Heart right ventricle (tissue), 16 donors: ENCODE measurements at regions not wholly inside any gene's neighbourhood (a gene's known extent, or its start where the extent isn't known, plus 50 kb on each side); places are given as distances from the start of the nearest gene placed in this dataset.

ENCODE experiments used
- ATAC-seq, 8 donors: fragments of 200-7000 bp; cut with Tn5 transposase; one replicate each; pipeline ENCODE4 v1.9.1; 2020; ENCODE audit warnings: mild to moderate bottlenecking in 8 of 8, moderate library complexity in 8 of 8, moderate number of reproducible peaks in 1 of 8
- DNase-seq, 2 donors: peaks; one replicate each; pipeline ENCODE4 v3.0.0-alpha.2; 2020
- H3K27ac ChIP-seq, 10 donors: fragments of 200-600 bp; sonication (generic) in 2 of 10; one replicate each; pipeline versions ENCODE4 v1.5.0 to v1.8.0; 2020 to 2022; ENCODE audit warnings: mild to moderate bottlenecking in 3 of 10
- H3K27me3 ChIP-seq, 7 donors: fragments of 200-600 bp; one replicate each; pipeline ENCODE4 v1.8.0; 2021 to 2022; ENCODE audit warnings: mild to moderate bottlenecking in 2 of 7
- H3K36me3 ChIP-seq, 9 donors: fragments of 200-600 bp; sonication (generic) in 1 of 9; one replicate each; pipeline versions ENCODE4 v1.5.0 to v1.8.0; 2020 to 2022; ENCODE audit warnings: mild to moderate bottlenecking in 2 of 9
- H3K4me1 ChIP-seq, 9 donors: fragments of 200-600 bp; sonication (generic) in 1 of 9; one replicate each; pipeline versions ENCODE4 v1.5.0 to v1.8.0; 2020 to 2022; ENCODE audit warnings: mild to moderate bottlenecking in 4 of 9
- H3K4me3 ChIP-seq, 10 donors: fragments of 200-600 bp; sonication (generic) in 2 of 10; one replicate each; pipeline versions ENCODE4 v1.5.0 to v1.8.0; 2020 to 2022; ENCODE audit warnings: mild to moderate bottlenecking in 7 of 10, moderate library complexity in 2 of 10
- H3K9me3 ChIP-seq, 11 donors: fragments of 200-600 bp in 10 of 11; sonication (generic) in 2 of 11; one replicate each; pipeline versions ENCODE4 v1.5.0 to v1.8.0; 2013 to 2022; ENCODE audit warnings: mild to moderate bottlenecking in 2 of 11, control low read depth in 1 of 11, moderate library complexity in 1 of 11
- CTCF ChIP-seq, 9 donors: fragments of 200-600 bp; sonication (generic) in 2 of 9; IDR thresholded peaks; one replicate each; pipeline versions ENCODE4 v1.5.0 to v1.8.0; 2021 to 2022; ENCODE audit warnings: antibody characterized with exemption in 9 of 9, mild to moderate bottlenecking in 5 of 9, moderate library complexity in 1 of 9
- WGBS, 2 donors: extraction: QIAGEN DNeasy Blood & Tissue Kit; methylation state at CpG; one replicate each; pipeline ENCODE4 v1.1.7; 2013; ENCODE audit warnings: inconsistent platforms in 1 of 2; 5-methylcytosine and 5-hydroxymethylcytosine counted together
- intact Hi-C, 10 donors: fragments of 100-400 bp; cut with DNase I; formaldehyde crosslinking; loops; one replicate each; pipeline versions ENCODE4 v1.11.1 to v1.14.2; 2022
- donor health status: Arrhythmogenic right ventricular cardiomyopathy.
- donor health status: ischemic (EF 13 %, LVEDD 7.1; RV severe dilation, severe dysfunction).
- donor health status: healthy with polysubstance abuse.
- donor health status: DM: no; HTN: yes; CAD: no.
- donor health status: DM: no; HTN: no; CAD: no.
- donor health status: ischemic (EF 25% LVEDD 6.9; RV normal size, moderate dysfunction).
- donor health status: ischemic (EF 25% LVEDD 5.7; RV mildly dilated, moderate dysfunction).
- donor health status: healthy.
- donor health status: DM: yes; HTN: yes; CAD: no.
- donor health status: Ischemic cardiomyopathy.
- donor health status: ischemic (EF 35%, LVEDD 5.7; RV mildly dilated, moderate dysfunction).
- donor health status: nonischemic (EF 11% LVEDD 7.7; RV severe dilation, severe dysfunction).
- donor health status: DM: yes; HTN: yes; CAD: no.
- donor health status: PGD.
- donor health status: ischemic (EF 29% LVEDD 5.4; RV normal size, mild dysfunction).
- donor health status: nonischemic (EF 23%, LVEDD 6.1; RV moderate dilation, normal function).

GRCh38 chr5:54680998-54681397 is 163.4 kb downstream of the SNX18 start:
- intact Hi-C loops: no loop called here
- Histone ChIP-seq H3K9me3 (no peaks in the 10 kb centered on the region), H3K27me3 (no peaks in the 10 kb centered on the region), H3K36me3 (no peaks in the 10 kb centered on the region), H3K4me1 (peaks cover 0 to 20% (median 0%) of the 10 kb centered on the region in 9 donors), H3K27ac (peak overlapping the region in 2 of 10 donors; percentile 9 to 42), H3K4me3 (no peak overlapping the region)
- 58 to 66% methylated on average over 5 of the region's 5 CpGs for WGBS, 2 donors
- peak in 1 of 8 donors; percentile 4 for ATAC-seq
- TF ChIP-seq CTCF (IDR thresholded peaks at IDR 0.05): no peak
- no peak for DNase-seq

GRCh38 chr5:54679686-54680085 is 162.1 kb downstream of the SNX18 start:
- no peak for TF ChIP-seq CTCF (IDR thresholded peaks at IDR 0.05)
- H3K27ac ChIP-seq: no peak overlapping the region
- WGBS, 2 donors: 88 to 90% methylated on average over 2 of the region's 2 CpGs
- DNase-seq (no peak), ATAC-seq (no peak)
- peaks cover 0 to 20% (median 0%) of the 10 kb centered on the region in 9 donors for H3K4me1 ChIP-seq
- intact Hi-C loops: no loop called here
- no peaks in the 10 kb centered on the region for H3K27me3 ChIP-seq
- H3K36me3 ChIP-seq: no peaks in the 10 kb centered on the region
- no peak overlapping the region for H3K4me3 ChIP-seq
- peaks cover 0 to 3% (median 0%) of the 10 kb centered on the region in 11 donors for H3K9me3 ChIP-seq

- H3K4me1 ChIP-seq: peaks cover 0 to 24% (median 0%) of the 10 kb centered on the region in 9 donors
- 53 to 67% methylated on average over 3 of the region's 3 CpGs for WGBS, 2 donors
These were observed 161.2 kb downstream of the SNX18 start for GRCh38 chr5:54678737-54679136.

GRCh38 chr5:54676481-54677340 is 159.2 kb downstream of the SNX18 start:
- no peak for TF ChIP-seq CTCF (IDR thresholded peaks at IDR 0.05)
- intact Hi-C loops: no loop called here
- Histone ChIP-seq H3K27ac (peak overlapping the region in 2 of 10 donors; percentile 16 to 34), H3K4me3 (no peak overlapping the region), H3K27me3 (no peaks in the 10 kb centered on the region), H3K36me3 (no peaks in the 10 kb centered on the region), H3K4me1 (peaks cover 0 to 44% (median 0%) of the 10 kb centered on the region in 9 donors), H3K9me3 (peaks cover 0 to 13% (median 0%) of the 10 kb centered on the region in 11 donors)
- 53 to 55% methylated on average over 3 of the region's 3 CpGs for WGBS, 2 donors
- DNase-seq (no peak), ATAC-seq (peak in 1 of 8 donors; percentile 35)

More at GRCh38 chr5:54678737-54679136, 161.2 kb downstream of the SNX18 start:
- Histone ChIP-seq H3K36me3 (no peaks in the 10 kb centered on the region), H3K4me3 (no peak overlapping the region), H3K27me3 (no peaks in the 10 kb centered on the region), H3K9me3 (peaks cover 0 to 3% (median 0%) of the 10 kb centered on the region in 11 donors), H3K27ac (peak overlapping the region in 3 of 10 donors; percentile 16 to 29 (median 18))
- intact Hi-C loops: no loop called here
- ATAC-seq (peak in 6 of 8 donors; percentile 27 to 52 (median 39)), DNase-seq (peak in 1 of 2 donors; percentile 36)
- no peak for TF ChIP-seq CTCF (IDR thresholded peaks at IDR 0.05)
